22Rv1 (cell line): ENCODE measurements at regions not wholly inside any gene's neighbourhood (a gene's known extent, or its start where the extent isn't known, plus 50 kb on each side); places are given as distances from the start of the nearest gene placed in this dataset.

Source experiments
- H3K27ac ChIP-seq: fragments of 450-650 bp; 2 replicates; pipeline ENCODE4 v1.5.1; 2017
- CTCF ChIP-seq: fragments of 450-650 bp; IDR thresholded peaks from 2 replicates; pipeline ENCODE4 v1.5.1; 2017; ENCODE audit warnings: mild to moderate bottlenecking
- ZFX ChIP-seq: fragments of 450-650 bp; IDR thresholded peaks from 2 replicates; pipeline ENCODE4 v1.6.1; 2017; ENCODE audit warnings: antibody characterized with exemption, borderline replicate concordance

- H3K27ac ChIP-seq: no peak overlapping the region
- TF ChIP-seq ZFX: no peak
- no peak for TF ChIP-seq CTCF
These were observed 166.8 kb upstream of the RUNX1 start for GRCh38 chr21:35215870-35216269.

DNA sequence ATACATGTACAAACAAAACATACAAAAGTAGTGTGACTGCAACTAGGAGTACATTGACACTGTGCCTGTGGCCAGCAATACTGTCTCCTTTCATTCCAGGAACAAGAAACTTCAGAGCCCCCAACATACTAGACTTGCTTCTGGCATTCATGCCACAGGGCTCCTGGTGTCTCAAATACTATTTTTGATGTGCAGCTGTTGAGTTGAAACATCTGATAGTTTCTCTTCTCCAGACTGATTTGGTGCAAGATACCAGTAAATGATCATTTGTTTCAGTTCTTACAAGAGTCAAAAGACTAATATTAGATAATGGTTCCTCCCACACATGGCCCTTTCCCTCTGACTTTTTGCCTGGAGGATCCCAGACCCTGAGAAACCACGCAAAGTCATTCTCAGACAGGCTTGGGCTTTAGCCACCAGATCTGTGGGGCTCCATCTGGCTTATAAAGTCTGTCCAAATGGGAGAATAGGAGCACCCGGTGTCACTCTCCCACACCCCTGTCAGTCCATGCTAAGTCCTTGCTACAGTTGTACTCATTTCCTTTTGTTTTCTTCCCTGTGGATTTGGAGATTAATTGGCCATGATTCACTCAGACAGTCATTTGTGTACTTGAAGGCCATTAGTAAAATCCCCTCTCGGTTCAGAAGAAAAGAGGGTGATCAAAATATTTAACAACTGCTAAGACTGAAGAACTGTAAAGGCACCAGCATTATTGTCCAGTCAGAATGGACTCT, 163.5 kb upstream of the RUNX1 start:
- no peak for TF ChIP-seq CTCF
- H3K27ac ChIP-seq: no peak overlapping the region

GRCh38 chr21:35211782-35212181, 162.7 kb upstream of the RUNX1 start:
- no peak for TF ChIP-seq ZFX
- TF ChIP-seq CTCF: no peak
- H3K27ac ChIP-seq: no peak overlapping the region

DNA sequence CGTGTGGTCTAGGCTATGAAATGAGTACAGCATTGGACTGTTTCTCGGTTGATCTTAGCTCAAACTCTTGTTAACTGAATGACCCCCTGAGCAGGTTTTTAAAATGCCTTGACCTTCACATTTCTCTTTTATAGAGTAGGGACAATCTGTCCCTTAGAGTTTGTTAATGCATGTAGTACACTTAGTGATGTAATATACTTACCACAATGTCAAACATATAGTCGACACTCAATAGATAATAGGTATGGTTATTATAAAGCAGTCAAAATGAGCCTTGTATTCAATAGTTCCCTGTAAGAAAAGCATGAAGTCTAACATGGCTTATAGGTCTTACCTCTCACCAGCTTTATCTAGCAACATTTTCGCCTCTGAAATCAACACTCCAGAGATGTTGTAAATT, 161.0 kb upstream of the RUNX1 start:
- no peak for TF ChIP-seq ZFX
- no peak for TF ChIP-seq CTCF
- no peak overlapping the region for H3K27ac ChIP-seq

- no peak for TF ChIP-seq CTCF
- TF ChIP-seq ZFX: no peak
- H3K27ac ChIP-seq: no peak overlapping the region
These were observed 159.9 kb upstream of the RUNX1 start for GRCh38 chr21:35208810-35209517.

DNA sequence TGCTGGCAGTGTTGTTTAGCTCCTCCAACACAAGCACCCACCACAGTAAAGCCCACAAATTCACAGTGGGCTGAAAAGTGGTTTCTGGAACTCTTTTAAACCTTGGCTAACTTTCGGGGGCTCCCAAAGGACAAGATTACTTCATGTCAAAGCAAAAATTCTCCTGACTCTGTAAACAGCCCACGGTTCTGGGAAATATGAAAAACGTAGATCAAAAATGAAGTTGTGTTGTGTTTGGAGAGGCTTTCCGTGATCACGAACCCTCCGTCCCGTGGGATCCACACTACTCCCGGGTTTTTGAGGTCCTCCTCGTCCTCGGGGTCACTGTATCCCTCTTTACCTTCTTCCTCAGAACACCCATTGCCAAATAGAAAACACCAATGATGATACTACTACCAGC, 159.0 kb upstream of the RUNX1 start:
- H3K27ac ChIP-seq: no peak overlapping the region
- TF ChIP-seq ZFX (no peak), CTCF (no peak)

- TF ChIP-seq ZFX (no peak), CTCF (no peak)
- H3K27ac ChIP-seq: no peak overlapping the region
These were observed 158.2 kb upstream of the RUNX1 start for GRCh38 chr21:35207322-35207721.
